ENCODE measurements at regions not wholly inside any gene's neighbourhood (a gene's known extent, or its start where the extent isn't known, plus 50 kb on each side); places are given as distances from the start of the nearest gene placed in this dataset.
"Not testable (repeated sequence)": the region's sequence is repeated elsewhere in the genome, so short reads cannot be mapped to it uniquely, and the experiment has no call there.

DNA sequence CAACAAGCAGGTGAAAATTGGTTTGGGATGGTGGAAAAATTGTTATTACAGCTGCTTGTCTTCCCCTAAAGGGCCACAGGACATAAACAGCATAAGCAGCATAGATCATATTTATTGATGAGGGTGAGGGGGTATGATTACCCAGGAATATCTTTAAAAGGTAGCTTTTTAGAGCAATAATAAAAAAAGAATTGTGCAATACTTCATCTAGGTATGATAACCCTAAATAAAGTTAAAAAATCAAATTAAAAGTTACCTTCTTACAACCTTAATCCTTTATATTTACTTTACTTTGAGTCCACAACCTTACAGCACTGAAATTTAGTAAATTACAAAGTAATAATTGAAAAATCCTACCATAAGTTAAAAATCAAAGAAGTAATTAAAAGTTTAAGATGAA is 653.3 kb upstream of the RGS18 start:
- no peak overlapping the region for H3K4me3 ChIP-seq
- no peaks in the 10 kb centered on the region for H3K27me3 ChIP-seq (ENCODE audit: low read depth)
- H3K4me1 ChIP-seq = no peaks in the 10 kb centered on the region
- no peak for TF ChIP-seq CTCF (IDR thresholded peaks at IDR 0.05; ENCODE audit: borderline replicate concordance)
- intact Hi-C loops (cut with micrococcal nuclease) = no loop called here
- no peaks in the 10 kb centered on the region for H3K36me3 ChIP-seq
- H3K27ac ChIP-seq (replicated peaks) = no peak overlapping the region
- DNase-seq = no peak
- H3K9me3 ChIP-seq (replicated peaks) = peaks cover 8% of the 10 kb centered on the region

- Histone ChIP-seq H3K9me3 (replicated peaks) (peaks cover 15% of the 10 kb centered on the region), H3K27ac (replicated peaks) (no peak overlapping the region), H3K4me1 (no peaks in the 10 kb centered on the region), H3K4me3 (no peak overlapping the region), H3K27me3 (ENCODE audit: low read depth) (no peaks in the 10 kb centered on the region), H3K36me3 (no peaks in the 10 kb centered on the region)
- intact Hi-C loops (cut with micrococcal nuclease) = no loop called here
- no peak for TF ChIP-seq CTCF (IDR thresholded peaks at IDR 0.05; ENCODE audit: borderline replicate concordance)
- no peak for DNase-seq
Observed at GRCh38 chr1:191508239-191508638, 650.0 kb upstream of the RGS18 start.

DNA sequence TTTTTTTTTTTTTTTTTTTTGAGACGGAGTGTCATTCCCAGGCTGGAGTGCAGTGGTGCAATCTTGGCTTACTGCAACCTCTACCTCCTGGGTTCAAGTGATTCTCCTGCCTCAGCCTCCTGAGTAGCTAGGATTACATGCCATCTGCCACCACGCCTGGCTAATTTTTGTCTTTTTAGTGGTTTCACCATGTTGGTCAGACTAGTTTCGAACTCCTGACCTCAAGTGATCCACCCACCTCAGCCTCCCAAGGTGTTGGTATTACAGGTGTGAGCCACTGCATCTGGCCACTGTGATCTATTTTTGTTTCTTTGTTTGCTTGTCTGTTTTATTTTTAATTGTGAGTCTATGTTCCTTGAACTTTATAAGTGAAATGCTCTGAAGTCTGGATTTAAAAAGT is 646.8 kb upstream of the RGS18 start:
- DNase-seq; H3K4me1 ChIP-seq; H3K4me3 ChIP-seq; intact Hi-C loops (cut with micrococcal nuclease); H3K27ac ChIP-seq (replicated peaks); H3K36me3 ChIP-seq; H3K27me3 ChIP-seq (ENCODE audit: low read depth): not testable (repeated sequence)
- peaks cover 27% of the 10 kb centered on the region for H3K9me3 ChIP-seq (replicated peaks)

- Histone ChIP-seq H3K9me3 (replicated peaks) (peaks cover 17% of the 10 kb centered on the region), H3K4me1 (no peaks in the 10 kb centered on the region), H3K36me3 (no peaks in the 10 kb centered on the region), H3K27me3 (ENCODE audit: low read depth) (no peaks in the 10 kb centered on the region), H3K4me3 (no peak overlapping the region), H3K27ac (replicated peaks) (no peak overlapping the region)
- TF ChIP-seq CTCF (IDR thresholded peaks at IDR 0.05; ENCODE audit: borderline replicate concordance) = no peak
- no peak for DNase-seq
- intact Hi-C loops (cut with micrococcal nuclease) = no loop called here
Observed at GRCh38 chr1:191517826-191518225, 640.4 kb upstream of the RGS18 start.

DNA sequence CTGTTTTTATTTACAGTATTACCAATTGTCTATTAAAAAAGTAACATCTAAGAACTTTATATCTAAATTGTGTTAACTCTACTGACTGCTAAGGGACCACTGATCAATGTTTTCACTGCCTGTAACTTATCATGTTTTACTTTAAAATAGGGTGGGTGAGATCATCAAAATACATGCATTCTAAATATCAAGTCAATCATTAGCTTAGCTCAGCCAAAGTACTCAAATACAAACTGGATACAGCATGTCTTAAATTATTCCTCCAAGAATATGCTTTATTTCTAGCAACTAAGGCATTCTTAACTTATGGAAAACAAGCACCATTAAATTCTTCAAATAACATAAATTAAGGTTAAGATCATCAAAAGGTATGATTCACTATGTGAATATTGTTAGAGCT is 638.7 kb upstream of the RGS18 start:
- no peak for DNase-seq
- intact Hi-C loops (cut with micrococcal nuclease) = no loop called here
- H3K27ac ChIP-seq (replicated peaks) = no peak overlapping the region
- no peaks in the 10 kb centered on the region for H3K36me3 ChIP-seq
- no peak for TF ChIP-seq CTCF (IDR thresholded peaks at IDR 0.05; ENCODE audit: borderline replicate concordance)
- H3K27me3 ChIP-seq (ENCODE audit: low read depth) = no peaks in the 10 kb centered on the region
- no peaks in the 10 kb centered on the region for H3K9me3 ChIP-seq (replicated peaks)
- H3K4me1 ChIP-seq = no peaks in the 10 kb centered on the region
- H3K4me3 ChIP-seq = no peak overlapping the region

DNA sequence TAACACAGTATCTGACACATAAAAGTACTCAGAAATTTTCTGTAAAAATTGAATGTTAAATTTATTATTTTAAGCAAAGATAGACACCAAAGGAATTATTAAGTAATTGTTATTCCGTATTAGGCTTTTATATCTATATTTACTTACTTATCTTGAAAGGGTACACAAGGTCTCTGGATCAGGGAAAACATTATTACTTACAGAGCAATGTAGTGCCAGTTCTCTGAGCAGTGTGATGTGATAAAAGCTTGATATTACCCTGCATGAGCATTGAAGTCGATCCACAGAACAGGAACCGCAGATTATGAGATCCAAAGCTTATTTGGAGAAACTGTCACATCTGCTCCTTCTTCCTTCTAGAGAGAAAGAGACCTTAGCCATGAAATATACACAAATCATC is 637.9 kb upstream of the RGS18 start:
- H3K4me3 ChIP-seq = no peak overlapping the region
- no peak for TF ChIP-seq CTCF (IDR thresholded peaks at IDR 0.05; ENCODE audit: borderline replicate concordance)

DNA sequence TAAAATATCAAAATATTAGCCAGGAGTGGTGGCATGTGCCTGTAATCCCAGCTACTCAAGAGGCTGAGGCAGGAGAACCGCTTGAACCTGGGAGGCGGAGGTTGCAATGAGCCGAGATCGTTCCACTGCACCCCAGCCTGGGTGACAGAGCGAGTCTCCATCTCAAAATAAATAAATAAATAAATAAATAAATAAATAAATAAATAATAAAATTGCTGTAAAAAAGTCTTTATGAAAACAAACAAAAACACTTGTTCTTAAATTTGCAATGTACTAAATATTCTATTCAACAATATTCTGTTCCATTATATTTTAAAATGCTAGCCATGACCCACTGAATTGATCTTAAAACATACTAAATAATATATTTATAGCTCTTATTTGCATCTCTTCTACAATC is 632.3 kb upstream of the RGS18 start:
- intact Hi-C loops (cut with micrococcal nuclease); DNase-seq: not testable (repeated sequence)

More for the DNA sequence above, 637.9 kb upstream of the RGS18 start:
- intact Hi-C loops (cut with micrococcal nuclease) = no loop called here
- Histone ChIP-seq H3K27ac (replicated peaks) (no peak overlapping the region), H3K4me1 (no peaks in the 10 kb centered on the region), H3K27me3 (ENCODE audit: low read depth) (no peaks in the 10 kb centered on the region), H3K9me3 (replicated peaks) (no peaks in the 10 kb centered on the region), H3K36me3 (no peaks in the 10 kb centered on the region)
- DNase-seq = no peak

More for the DNA sequence above, 632.3 kb upstream of the RGS18 start:
- not testable (repeated sequence) for H3K4me1 ChIP-seq; H3K4me3 ChIP-seq; H3K27me3 ChIP-seq (ENCODE audit: low read depth); H3K27ac ChIP-seq (replicated peaks); H3K9me3 ChIP-seq (replicated peaks); H3K36me3 ChIP-seq

Data from left ventricle myocardium inferior (tissue), 1 donor.